HG03066 (cell line): ENCODE measurements at regions not wholly inside any gene's neighbourhood (a gene's known extent, or its start where the extent isn't known, plus 50 kb on each side); places are given as distances from the start of the nearest gene placed in this dataset.

ENCODE experiments used
- ATAC-seq: cut with Tn5 transposase; IDR thresholded peaks from one replicate; pipeline ENCODE4 v1.9.1; 2021; ENCODE audit warnings: low read depth; ENCODE audit not compliant: unreplicated experiment

DNA sequence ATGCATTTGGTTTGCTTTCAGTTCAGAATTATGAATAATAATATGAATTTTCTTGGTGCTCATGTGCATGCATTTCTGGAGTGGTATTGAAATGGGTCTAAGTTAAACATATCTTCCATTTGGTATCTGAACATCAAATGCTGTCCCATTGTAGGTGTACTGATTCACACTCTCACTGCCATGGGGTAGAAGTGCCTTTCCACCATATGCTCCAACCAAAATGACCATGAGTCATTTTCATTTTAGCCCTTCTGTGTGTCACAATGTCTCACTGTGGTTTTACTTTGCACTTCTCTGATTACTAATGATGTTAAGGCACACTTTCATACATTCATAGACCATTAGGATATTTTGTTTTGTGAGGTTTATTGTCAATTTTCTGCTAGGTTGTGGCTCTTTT is 211.9 kb downstream of the HAO1 start:
- no peak for ATAC-seq

- no peak for ATAC-seq
These were observed 206.0 kb downstream of the HAO1 start for GRCh38 chr20:7734216-7734615.

DNA sequence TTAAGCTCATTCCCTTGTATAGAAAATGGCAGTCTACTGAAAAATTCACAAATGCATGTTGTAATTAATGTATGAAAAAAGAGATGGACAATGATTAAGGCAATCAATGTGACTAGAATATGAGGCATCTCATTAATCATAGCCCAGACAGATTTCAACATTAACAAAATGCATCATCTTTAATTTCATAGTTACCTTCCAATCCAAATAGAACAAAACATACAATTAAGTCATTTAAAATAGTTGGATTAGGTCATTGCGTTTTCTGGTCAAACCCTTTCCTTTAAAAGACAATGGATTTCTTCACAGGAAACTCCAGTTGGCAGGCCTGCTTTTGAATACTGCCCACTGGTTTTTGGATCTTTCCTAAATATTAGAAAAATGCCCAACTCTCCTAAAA is 203.9 kb downstream of the HAO1 start:
- ATAC-seq, result no peak

GRCh38 chr20:7741866-7742265 is 198.4 kb downstream of the HAO1 start:
- ATAC-seq, result no peak

DNA sequence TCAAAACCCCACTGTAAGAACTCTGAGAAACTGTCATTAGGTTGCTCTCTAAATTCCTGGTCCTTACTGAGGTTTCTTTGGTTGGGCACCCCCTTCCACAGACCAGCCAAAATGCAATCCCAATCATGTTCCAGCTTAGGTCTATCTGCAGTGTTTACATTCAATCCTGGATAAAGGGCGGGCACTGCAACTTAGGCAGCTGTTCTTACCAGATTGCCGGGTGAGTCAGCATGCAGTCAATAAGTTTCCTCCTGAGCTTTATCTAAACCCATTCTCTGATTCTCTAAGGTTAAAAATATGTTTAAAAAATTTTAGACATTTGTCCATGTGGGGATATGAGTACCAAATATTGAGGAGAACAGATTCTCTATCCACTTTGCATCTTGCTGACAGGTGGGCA is 197.8 kb downstream of the HAO1 start:
- ATAC-seq, result no peak

DNA sequence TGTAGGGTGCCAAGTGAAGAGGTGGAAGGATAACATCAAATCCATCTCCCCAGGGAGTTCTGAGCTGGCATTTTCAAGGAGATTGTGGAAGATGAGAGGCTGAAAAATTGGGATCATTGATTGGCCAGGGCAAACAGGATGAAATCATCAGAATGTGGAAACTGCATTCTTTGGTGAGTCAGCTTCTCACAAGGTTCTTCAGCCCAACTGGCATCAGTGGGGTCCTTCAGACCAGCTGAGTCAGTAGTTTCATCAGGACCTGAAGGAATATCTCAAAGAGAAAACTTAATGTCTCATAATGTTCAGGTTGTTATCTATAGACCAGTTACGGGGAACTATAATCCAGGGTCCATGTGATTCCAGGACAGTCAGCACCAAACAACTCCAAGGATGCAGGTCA is 195.8 kb downstream of the HAO1 start:
- ATAC-seq, result no peak

DNA sequence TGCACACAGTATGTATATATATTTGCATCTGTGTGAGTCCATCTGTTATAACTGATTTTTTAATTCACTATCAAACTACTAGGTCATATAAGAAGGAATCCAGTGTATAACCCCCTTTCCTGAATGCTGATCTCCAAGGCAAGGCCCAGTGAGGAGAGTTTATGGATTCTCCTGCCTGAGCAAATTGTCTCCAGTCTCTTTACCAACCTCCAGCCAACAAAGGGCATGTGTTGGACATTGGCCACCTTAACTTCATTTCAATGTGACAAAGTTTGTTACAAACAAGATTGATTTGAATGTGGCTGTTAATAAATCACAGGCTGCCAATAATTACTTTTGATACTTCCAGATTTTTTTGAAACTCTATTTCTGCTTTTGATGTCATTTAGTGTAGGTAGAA is 191.6 kb downstream of the HAO1 start:
- ATAC-seq, result no peak

GRCh38 chr20:7754102-7754501 is 186.2 kb downstream of the HAO1 start:
- ATAC-seq, result no peak

DNA sequence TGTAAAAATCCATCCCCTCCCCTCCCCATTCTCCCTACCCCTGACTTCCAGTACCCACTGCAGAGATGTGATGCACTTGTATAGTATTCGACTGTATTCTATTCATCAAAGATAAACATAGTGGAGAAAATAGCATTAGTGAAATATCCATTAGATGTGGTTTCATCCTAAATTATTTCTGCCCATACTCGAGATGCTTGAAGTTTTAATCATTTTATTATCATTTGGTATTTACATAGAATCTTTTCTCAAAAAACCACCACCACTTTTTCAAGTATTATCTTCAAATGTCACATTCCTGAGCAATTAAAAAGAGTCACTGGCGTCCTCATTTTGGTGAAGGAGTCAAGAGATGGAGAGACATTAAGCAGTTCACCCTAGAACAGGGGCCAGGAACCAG is 181.9 kb downstream of the HAO1 start:
- ATAC-seq, result no peak

DNA sequence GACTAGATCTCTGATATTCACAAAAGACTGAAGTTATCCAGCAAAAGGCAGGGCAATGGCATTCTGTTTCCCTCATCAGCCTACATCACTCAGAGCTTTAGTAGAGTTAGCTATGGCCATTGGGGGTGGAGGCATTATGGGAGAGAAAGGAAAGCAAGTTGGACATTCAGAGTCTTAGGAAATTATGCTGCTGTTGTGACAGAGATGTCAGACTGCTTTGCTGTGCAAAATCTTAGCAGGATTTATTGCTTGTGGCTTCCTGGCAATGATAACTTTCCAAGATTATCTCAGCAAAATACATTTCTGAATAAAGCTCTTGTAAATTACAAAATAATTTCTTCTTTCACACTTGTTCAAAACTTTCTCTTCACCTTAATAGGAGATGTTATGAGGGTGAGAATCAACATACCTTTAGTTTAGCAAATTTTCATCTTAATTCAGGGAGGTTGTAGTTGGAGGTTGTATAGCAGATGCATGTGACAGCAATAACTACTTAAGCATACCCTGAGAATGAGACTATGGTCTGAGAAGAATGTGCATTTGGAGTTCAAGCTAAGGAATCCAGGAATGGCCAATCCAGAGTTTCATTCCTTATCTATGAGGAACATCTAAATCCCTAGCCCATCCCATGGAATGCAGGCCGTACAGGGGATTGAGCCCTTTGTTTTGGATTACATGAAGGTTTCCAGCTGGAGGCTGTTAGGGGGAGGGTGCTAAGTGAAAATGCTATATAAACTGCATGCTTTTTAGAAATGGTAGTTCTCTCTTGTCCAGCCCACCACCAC is 179.8 kb downstream of the HAO1 start:
- no peak for ATAC-seq

DNA sequence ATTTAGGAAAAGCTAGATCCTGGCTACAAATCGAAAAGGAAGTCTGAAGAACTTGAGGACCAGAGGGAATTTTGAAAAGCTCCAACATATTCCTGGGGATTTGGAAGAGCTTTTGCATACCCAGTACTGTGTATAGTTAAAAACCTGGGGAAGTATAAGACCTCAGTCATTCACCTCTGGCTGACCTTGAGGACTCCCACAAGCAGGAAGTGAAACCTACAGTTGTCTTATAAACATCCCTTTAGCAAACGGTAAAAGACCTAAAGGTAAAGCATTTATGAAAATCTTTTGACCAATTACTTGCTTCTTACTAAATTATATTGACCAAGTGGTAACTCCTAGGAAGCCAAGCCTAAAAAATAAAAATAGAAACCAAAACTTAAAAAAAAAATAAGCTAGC is 175.0 kb downstream of the HAO1 start:
- ATAC-seq, result peak; percentile 88

GRCh38 chr20:7770046-7770445 is 170.2 kb downstream of the HAO1 start:
- ATAC-seq, result no peak

- peak; percentile 98 for ATAC-seq
These were observed 169.7 kb downstream of the HAO1 start for GRCh38 chr20:7770578-7770977.

- ATAC-seq, result no peak
These were observed 167.9 kb downstream of the HAO1 start for GRCh38 chr20:7772371-7772770.

- ATAC-seq, result no peak
These were observed 166.7 kb downstream of the HAO1 start for GRCh38 chr20:7773511-7773910.

GRCh38 chr20:7775072-7775471 is 165.2 kb downstream of the HAO1 start:
- no peak for ATAC-seq

DNA sequence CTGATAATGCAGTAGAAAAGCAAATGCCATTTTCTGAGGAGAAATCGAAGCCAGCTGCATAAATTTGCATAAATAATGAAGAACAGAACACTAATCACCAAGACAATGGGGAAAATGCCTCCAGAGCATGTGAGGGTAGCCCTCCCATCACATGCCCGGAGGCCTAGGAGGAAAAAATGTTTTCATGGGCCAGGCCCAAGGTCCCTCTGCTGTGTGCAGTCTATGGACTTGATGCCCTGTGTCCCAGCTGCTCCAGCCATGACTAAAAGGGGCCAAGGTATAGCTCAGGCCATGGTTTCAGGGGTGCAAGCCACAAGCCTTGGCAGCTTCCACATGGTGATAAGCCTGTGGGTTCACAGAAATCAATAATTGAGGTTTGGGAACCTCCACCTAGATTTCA is 164.1 kb downstream of the HAO1 start:
- no peak for ATAC-seq

DNA sequence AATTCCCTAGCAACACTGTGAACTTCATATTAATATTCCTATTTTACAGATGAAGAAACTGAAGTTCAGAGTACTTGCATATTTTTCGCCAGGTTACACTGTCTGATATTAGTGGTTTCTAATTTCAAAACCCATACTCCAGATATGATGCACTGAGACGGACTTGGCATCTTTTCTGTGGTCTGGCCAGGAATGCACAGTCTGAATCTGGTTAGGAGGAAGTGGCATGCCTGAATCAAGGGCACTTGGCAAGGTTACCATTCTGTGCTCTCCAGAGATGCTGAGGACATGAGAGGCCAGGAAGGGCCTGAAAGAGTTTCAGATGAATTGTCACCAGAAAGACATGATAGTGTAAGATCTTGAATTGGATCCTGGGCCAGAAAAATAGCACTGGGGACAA is 150.1 kb downstream of the HAO1 start:
- ATAC-seq, result no peak

DNA sequence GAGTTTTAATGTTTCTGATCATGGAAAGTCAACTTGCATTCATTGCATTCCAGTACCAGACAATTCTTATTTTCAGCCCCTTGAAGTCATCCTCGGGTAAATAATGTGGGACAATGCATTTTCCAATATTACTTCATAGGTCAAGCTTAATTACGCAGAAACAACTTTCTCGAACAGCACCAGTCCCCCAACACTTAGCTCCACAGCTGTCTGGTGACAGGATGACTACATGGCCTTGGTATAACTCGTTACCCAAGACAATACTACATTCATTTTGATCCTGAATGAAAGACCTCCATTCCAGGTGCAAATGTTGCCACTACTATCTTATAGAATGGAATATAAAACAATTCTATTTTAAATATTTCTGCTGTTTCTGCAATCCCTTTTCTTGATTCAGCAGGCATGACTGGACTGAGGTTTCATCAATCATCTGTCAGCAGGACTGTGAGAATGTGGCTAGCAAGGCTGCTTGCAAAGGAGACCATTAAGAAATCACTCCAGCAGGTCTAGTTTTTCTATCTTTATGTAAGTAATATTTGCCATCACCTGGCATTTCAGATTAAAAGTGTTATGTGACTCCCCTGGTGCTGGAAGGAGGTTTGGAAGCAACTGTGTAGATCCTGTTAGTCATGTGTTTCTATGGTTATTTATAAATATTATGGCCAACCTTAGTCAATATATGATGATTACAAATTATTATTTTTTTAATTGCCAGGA is 147.9 kb downstream of the HAO1 start:
- no peak for ATAC-seq

DNA sequence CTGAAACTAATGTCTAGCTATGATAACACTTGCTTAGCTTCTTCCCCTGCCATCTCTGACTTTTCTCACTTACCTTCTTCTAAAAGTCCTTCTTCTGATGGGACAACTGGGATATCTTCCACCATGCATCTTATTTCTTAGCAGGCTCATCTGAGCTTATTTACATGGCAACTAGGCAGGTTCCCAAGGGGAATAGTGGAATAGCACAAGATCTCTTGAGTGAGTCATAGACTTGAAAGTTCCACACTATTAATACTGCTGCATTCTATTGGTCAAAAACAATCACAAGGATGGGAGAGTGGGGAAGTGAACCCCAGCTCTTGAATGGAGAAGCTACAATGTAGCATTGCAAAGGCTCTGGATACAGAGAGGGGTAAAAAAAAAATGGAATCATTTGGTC is 142.1 kb downstream of the HAO1 start:
- ATAC-seq, result no peak

GRCh38 chr20:7799862-7800261 is 140.4 kb downstream of the HAO1 start:
- ATAC-seq, result no peak
